IMR-90 (cell line): ENCODE measurements at regions not wholly inside any gene's neighbourhood (a gene's known extent, or its start where the extent isn't known, plus 50 kb on each side); places are given as distances from the start of the nearest gene placed in this dataset.

ENCODE experiments used
- BHLHE40 ChIP-seq: fragments of 150-350 bp; IDR thresholded peaks from 2 replicates; pipeline ENCODE4 v1.6.1; 2016; ENCODE audit warnings: mild to moderate bottlenecking, low read depth, low read length
- CTCF ChIP-seq: conservative IDR thresholded peaks from 2 replicates; pipeline ENCODE4 v1.5.1; 2012; ENCODE audit warnings: mild to moderate bottlenecking, low read depth, low read length, improper control_type of control experiment
- ELK1 ChIP-seq: fragments of 150-350 bp; IDR thresholded peaks from 2 replicates; pipeline ENCODE4 v1.6.1; 2016; ENCODE audit warnings: low read depth, mild to moderate bottlenecking, low read length, moderate library complexity, borderline replicate concordance
- MXI1 ChIP-seq: IDR thresholded peaks from 2 replicates; pipeline ENCODE4 v1.6.1; 2012; ENCODE audit warnings: low read depth, mild to moderate bottlenecking, low read length, moderate library complexity, borderline replicate concordance
- USF2 ChIP-seq: fragments of 150-350 bp; IDR thresholded peaks from 2 replicates; pipeline ENCODE4 v1.6.1; 2017; ENCODE audit warnings: mild to moderate bottlenecking, antibody characterized with exemption, low read length, low read depth

GRCh38 chr2:122507261-122507660 lies 751.8 kb downstream of the TSN start:
- TF ChIP-seq CTCF (no peak), MXI1 (no peak), BHLHE40 (no peak), USF2 (no peak), ELK1 (no peak)
